ENCODE measurements at regions not wholly inside any gene's neighbourhood (a gene's known extent, or its start where the extent isn't known, plus 50 kb on each side); places are given as distances from the start of the nearest gene placed in this dataset.

DNA sequence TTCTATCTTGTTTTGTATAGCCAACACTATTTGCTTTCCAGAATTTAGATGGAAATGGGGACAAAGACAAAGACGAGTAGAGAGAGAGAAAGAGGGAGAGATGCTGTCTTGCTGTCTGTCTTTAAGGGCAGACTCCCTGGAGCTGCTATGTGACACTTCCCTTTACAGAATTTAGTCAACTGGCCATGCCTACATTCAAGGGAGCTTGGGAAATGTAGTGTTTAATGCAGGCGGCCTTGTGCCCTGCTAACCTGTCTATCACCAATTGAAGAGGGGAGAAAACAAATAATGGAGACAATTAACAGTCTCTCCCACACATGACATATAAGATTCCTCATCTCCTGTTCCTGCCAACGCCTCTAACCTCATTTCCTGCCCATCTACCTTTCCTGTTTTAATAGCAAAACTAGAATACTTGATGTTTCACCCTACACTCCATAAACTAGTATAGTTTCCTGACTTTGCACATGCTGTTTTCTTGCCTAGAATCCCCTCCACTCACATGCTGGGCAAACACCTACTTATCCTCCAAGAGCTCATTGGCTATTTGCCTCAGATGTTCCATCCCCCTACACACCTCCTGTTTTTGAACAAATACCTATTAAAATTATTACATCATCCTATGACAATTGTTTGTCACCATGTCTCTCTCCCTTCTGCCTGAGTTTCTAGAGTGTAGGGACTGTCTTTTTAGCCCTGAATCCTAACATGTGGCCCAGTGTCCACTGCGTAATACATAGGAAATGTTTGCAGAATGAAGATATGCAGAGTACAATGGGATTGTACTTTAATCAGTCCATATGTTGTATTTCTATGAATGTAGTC is 117.2 kb downstream of the SLC25A24 start:
- H3F3A ChIP-seq (replicated peaks; ENCODE audit: low read depth), result no peaks in the 10 kb centered on the region
- no peaks in the 10 kb centered on the region for H3K79me2 ChIP-seq (replicated peaks; ENCODE audit: insufficient read depth)
- no peaks in the 10 kb centered on the region for H4K20me1 ChIP-seq (replicated peaks; ENCODE audit: insufficient read depth)
- H3K9me2 ChIP-seq (ENCODE audit: insufficient read depth), result no peaks in the 10 kb centered on the region; the same call in 1 of the 2 replicates
- ATAC-seq, result peak; percentile 83
- peak overlapping the region; percentile 34 for H2AFZ ChIP-seq
- no peaks in the 10 kb centered on the region for H3K9me3 Mint-ChIP-seq
- H3K4me1 Mint-ChIP-seq, result peaks cover 11% of the 10 kb centered on the region
- H3K27ac ChIP-seq (ENCODE audit: low read depth), result no peak overlapping the region
- H3K4me3 Mint-ChIP-seq, result no peak overlapping the region
- H3K36me3 ChIP-seq (ENCODE audit: insufficient read depth), result no peaks in the 10 kb centered on the region
- no peak for TF ChIP-seq EZH2 (IDR thresholded peaks at IDR 0.05; ENCODE audit: low read depth, unreplicated experiment)
- TF ChIP-seq, protein P1, sequence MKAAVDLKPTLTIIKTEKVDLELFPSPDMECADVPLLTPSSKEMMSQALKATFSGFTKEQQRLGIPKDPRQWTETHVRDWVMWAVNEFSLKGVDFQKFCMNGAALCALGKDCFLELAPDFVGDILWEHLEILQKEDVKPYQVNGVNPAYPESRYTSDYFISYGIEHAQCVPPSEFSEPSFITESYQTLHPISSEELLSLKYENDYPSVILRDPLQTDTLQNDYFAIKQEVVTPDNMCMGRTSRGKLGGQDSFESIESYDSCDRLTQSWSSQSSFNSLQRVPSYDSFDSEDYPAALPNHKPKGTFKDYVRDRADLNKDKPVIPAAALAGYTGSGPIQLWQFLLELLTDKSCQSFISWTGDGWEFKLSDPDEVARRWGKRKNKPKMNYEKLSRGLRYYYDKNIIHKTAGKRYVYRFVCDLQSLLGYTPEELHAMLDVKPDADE (IDR thresholded peaks at IDR 0.05), result peak; percentile 50; the same call in 1 of the 2 replicates
- no peak overlapping the region for H3K4me3 ChIP-seq
- peak; percentile 18 for DNase-seq (ENCODE audit: low spot score)
- 0 out of 2 replicates have a peak overlapping the region, but pooled peaks have one; percentile 2 for H3K27ac Mint-ChIP-seq
- no peaks in the 10 kb centered on the region for H3K4me1 ChIP-seq (ENCODE audit: insufficient read depth)
- H3K4me2 ChIP-seq, result no peak overlapping the region
- H3K27me3 Mint-ChIP-seq (ENCODE audit: insufficient read depth, low read depth, poor library complexity), result peaks cover 2% of the 10 kb centered on the region
- no peaks in the 10 kb centered on the region for H3K36me3 Mint-ChIP-seq (ENCODE audit: low read depth)
- H3K27me3 ChIP-seq (ENCODE audit: insufficient read depth), result no peaks in the 10 kb centered on the region

DNA sequence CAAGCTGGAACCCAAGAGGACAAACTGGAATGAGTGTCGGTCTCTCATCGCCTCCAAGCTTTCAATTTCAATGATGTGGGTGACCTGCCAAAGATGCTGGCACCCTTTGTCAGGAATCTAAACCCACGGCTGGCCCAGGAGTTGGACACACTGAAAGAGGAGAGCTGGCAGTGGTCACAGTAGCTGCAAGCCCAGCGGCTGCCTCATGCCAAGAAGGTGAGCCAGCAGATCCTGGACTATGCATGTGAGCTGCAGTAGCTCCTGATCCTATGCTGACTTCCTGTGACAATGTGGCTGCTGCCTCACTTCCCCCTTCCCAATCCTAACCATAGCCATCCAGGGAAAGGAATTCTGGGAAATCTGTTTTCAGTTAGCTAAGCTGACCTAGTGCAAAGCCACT is 117.0 kb upstream of the VAV3 start:
- no peaks in the 10 kb centered on the region; the same call in 1 of the 2 replicates for H3K9me2 ChIP-seq (ENCODE audit: insufficient read depth)
- H3K36me3 ChIP-seq (ENCODE audit: insufficient read depth), result no peaks in the 10 kb centered on the region
- H3K27ac ChIP-seq (ENCODE audit: low read depth), result no peak overlapping the region
- H3K27me3 Mint-ChIP-seq (ENCODE audit: insufficient read depth, low read depth, poor library complexity), result peaks cover 1% of the 10 kb centered on the region
- peak overlapping the region; percentile 5 for H2AFZ ChIP-seq
- H3K27ac Mint-ChIP-seq, result no peak overlapping the region
- peaks cover 11% of the 10 kb centered on the region for H3K4me1 Mint-ChIP-seq
- no peak overlapping the region for H3K4me3 ChIP-seq
- DNase-seq (ENCODE audit: low spot score) (no peak), ATAC-seq (no peak)
- no peak overlapping the region for H3K4me2 ChIP-seq
- no peaks in the 10 kb centered on the region for H3K36me3 Mint-ChIP-seq (ENCODE audit: low read depth)
- H3K4me3 Mint-ChIP-seq, result no peak overlapping the region
- no peaks in the 10 kb centered on the region for H3F3A ChIP-seq (replicated peaks; ENCODE audit: low read depth)
- H4K20me1 ChIP-seq (replicated peaks; ENCODE audit: insufficient read depth), result no peaks in the 10 kb centered on the region
- H3K4me1 ChIP-seq (ENCODE audit: insufficient read depth), result no peaks in the 10 kb centered on the region
- no peaks in the 10 kb centered on the region for H3K79me2 ChIP-seq (replicated peaks; ENCODE audit: insufficient read depth)
- no peaks in the 10 kb centered on the region for H3K9me3 Mint-ChIP-seq
- no peaks in the 10 kb centered on the region for H3K27me3 ChIP-seq (ENCODE audit: insufficient read depth)
- TF ChIP-seq NANOG (IDR thresholded peaks at IDR 0.05; ENCODE audit: borderline replicate concordance), result no peak
- TF ChIP-seq CREB1 (CRISPR knock-in tag; IDR thresholded peaks at IDR 0.05; ENCODE audit: low read depth), result no peak
- TF ChIP-seq, protein P2, sequence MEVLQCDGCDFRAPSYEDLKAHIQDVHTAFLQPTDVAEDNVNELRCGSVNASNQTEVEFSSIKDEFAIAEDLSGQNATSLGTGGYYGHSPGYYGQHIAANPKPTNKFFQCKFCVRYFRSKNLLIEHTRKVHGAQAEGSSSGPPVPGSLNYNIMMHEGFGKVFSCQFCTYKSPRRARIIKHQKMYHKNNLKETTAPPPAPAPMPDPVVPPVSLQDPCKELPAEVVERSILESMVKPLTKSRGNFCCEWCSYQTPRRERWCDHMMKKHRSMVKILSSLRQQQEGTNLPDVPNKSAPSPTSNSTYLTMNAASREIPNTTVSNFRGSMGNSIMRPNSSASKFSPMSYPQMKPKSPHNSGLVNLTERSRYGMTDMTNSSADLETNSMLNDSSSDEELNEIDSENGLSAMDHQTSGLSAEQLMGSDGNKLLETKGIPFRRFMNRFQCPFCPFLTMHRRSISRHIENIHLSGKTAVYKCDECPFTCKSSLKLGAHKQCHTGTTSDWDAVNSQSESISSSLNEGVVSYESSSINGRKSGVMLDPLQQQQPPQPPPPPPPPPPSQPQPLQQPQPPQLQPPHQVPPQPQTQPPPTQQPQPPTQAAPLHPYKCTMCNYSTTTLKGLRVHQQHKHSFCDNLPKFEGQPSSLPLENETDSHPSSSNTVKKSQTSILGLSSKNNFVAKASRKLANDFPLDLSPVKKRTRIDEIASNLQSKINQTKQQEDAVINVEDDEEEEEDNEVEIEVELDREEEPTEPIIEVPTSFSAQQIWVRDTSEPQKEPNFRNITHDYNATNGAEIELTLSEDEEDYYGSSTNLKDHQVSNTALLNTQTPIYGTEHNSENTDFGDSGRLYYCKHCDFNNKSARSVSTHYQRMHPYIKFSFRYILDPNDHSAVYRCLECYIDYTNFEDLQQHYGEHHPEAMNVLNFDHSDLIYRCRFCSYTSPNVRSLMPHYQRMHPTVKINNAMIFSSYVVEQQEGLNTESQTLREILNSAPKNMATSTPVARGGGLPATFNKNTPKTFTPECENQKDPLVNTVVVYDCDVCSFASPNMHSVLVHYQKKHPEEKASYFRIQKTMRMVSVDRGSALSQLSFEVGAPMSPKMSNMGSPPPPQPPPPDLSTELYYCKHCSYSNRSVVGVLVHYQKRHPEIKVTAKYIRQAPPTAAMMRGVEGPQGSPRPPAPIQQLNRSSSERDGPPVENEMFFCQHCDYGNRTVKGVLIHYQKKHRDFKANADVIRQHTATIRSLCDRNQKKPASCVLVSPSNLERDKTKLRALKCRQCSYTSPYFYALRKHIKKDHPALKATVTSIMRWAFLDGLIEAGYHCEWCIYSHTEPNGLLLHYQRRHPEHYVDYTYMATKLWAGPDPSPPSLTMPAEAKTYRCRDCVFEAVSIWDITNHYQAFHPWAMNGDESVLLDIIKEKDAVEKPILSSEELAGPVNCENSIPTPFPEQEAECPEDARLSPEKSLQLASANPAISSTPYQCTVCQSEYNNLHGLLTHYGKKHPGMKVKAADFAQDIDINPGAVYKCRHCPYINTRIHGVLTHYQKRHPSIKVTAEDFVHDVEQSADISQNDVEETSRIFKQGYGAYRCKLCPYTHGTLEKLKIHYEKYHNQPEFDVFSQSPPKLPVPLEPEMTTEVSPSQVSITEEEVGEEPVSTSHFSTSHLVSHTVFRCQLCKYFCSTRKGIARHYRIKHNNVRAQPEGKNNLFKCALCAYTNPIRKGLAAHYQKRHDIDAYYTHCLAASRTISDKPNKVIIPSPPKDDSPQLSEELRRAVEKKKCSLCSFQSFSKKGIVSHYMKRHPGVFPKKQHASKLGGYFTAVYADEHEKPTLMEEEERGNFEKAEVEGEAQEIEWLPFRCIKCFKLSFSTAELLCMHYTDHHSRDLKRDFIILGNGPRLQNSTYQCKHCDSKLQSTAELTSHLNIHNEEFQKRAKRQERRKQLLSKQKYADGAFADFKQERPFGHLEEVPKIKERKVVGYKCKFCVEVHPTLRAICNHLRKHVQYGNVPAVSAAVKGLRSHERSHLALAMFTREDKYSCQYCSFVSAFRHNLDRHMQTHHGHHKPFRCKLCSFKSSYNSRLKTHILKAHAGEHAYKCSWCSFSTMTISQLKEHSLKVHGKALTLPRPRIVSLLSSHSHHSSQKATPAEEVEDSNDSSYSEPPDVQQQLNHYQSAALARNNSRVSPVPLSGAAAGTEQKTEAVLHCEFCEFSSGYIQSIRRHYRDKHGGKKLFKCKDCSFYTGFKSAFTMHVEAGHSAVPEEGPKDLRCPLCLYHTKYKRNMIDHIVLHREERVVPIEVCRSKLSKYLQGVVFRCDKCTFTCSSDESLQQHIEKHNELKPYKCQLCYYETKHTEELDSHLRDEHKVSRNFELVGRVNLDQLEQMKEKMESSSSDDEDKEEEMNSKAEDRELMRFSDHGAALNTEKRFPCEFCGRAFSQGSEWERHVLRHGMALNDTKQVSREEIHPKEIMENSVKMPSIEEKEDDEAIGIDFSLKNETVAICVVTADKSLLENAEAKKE (CRISPR knock-in tag; IDR thresholded peaks at IDR 0.05), result no peak
- no peak for TF ChIP-seq EZH2phosphoT487 (IDR thresholded peaks at IDR 0.05; ENCODE audit: unreplicated experiment)
- TF ChIP-seq JUNB (IDR thresholded peaks at IDR 0.05; ENCODE audit: unreplicated experiment), result no peak
- no peak for TF ChIP-seq ZNF114 (CRISPR knock-in tag; IDR thresholded peaks at IDR 0.05)
- TF ChIP-seq, protein P1 (IDR thresholded peaks at IDR 0.05), result no peak

Measured in GM23338 (cell line).